DMS53 treated with DMSO at 0.1 percent for 48 hours (cell line): ENCODE measurements at regions not wholly inside any gene's neighbourhood (a gene's known extent, or its start where the extent isn't known, plus 50 kb on each side); places are given as distances from the start of the nearest gene placed in this dataset.
"Not testable (repeated sequence)": the region's sequence is repeated elsewhere in the genome, so short reads cannot be mapped to it uniquely, and the experiment has no call there.

Experiments
- DNase-seq: peaks from one replicate; lab custom pipeline; 2025; ENCODE audit not compliant: unreplicated experiment; lab: John Stamatoyannopoulos, UW

- peak; percentile 30 for DNase-seq
Observed at GRCh38 chr3:29176501-29176900, 104.4 kb upstream of the RBMS3 start.

- no peak for DNase-seq
Observed at GRCh38 chr3:29178809-29179793, 101.8 kb upstream of the RBMS3 start.

GRCh38 chr3:29181149-29181780, 99.6 kb upstream of the RBMS3 start:
- DNase-seq, result no peak

- no peak for DNase-seq
Observed at GRCh38 chr3:29181872-29182271, 99.0 kb upstream of the RBMS3 start.

- not testable (repeated sequence) for DNase-seq
Observed at GRCh38 chr3:29182828-29183227, 98.0 kb upstream of the RBMS3 start.

DNA sequence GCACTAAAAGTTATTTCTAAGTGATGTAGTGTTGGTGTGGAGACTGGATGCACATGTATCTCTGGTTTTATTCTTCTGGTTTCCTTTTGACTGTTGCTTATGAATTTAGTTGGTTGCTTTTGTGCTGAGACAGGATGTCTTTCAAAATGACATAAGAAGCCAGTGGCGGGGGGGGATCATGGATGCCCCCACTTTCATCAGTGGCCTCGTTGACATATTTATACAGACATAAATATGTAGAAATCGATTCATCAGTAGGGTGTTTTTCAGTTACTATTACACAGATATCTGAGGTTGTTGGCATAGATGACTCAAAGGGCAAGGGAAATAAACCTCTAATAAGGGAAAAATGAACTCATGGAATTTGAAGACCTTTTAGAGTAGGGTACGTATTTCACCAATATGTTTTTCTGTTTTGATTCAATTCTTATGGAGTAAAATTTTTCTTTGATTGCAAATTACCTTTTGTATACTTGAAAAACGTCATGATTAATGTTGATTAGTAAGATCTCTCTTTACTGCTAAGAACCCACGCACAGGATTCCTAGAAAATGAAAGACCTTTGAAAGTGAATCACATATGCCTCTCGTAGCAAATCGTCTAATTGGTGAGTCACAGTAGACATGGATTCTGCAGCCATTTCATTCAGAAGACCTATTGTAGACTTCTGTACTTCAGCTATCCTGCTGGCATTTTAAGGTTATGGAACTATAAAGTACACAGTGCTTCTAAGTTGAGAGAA, 97.4 kb upstream of the RBMS3 start:
- DNase-seq, result no peak

- DNase-seq, result no peak
Observed at GRCh38 chr3:29185706-29186105, 95.2 kb upstream of the RBMS3 start.

- DNase-seq, result no peak
Observed at GRCh38 chr3:29186131-29186599, 94.7 kb upstream of the RBMS3 start.

GRCh38 chr3:29186982-29187725, 93.7 kb upstream of the RBMS3 start:
- DNase-seq, result no peak

- no peak for DNase-seq
Observed at GRCh38 chr3:29189328-29189727, 91.5 kb upstream of the RBMS3 start.

DNA sequence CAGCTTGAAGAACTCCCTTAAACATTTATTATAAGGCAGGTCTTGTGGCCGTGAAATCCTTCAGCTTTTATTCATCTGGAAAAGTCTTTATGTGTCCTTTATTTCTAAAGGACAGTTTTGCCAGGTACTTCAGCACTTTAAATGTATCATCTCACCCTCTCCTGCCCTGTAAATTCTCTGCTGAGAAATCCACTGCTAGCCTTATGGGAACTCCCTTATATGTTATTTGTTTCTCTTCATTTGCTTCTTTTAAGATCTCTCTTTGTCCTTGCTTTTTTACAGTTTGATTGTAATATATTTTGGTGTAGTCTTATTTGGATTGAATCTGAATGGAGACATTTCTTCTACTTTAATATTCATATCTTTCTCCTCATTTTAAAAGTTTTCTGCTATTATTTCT, 86.7 kb upstream of the RBMS3 start:
- DNase-seq, result no peak

DNA sequence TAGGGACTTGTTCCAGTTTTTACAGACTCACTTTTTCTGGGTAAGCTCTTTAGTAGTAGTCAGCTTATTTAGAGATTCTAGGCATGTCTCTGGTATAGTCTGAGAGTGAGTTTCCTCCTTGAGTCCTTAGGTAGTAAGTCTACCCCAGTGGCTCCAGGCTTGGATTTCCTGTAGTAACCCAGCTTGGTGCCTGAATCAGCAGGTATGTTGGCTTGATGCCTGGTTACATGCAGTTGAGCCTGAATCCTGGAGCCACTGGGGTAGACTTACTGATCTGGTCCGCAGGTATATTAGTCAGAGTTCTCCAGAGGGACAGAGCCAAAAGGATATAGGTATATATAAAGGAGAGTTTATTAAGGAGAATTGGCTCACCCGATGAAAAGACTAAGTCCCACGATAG, 85.8 kb upstream of the RBMS3 start:
- DNase-seq, result no peak

DNA sequence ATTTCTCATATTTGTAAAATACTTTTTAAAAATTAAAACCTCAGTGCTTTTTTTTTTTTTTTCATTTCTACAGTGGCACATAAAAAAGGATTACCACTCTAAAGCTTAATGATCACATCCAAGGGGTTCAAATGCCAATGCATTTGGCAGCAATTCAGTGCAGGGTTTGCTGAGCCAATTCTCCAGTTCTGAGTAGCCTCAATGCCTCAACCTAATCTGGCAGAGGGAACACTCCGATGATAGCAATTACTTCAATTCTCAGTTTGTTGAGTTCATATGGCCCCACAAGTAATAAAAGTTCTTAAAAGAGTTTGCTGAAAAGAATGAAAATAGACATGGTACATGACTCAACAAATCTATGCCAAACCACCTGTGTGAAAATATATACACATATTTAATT, 79.3 kb upstream of the RBMS3 start:
- DNase-seq, result no peak

GRCh38 chr3:29202378-29202777, 78.5 kb upstream of the RBMS3 start:
- DNase-seq, result no peak

GRCh38 chr3:29203851-29204250, 77.0 kb upstream of the RBMS3 start:
- no peak for DNase-seq

GRCh38 chr3:29207427-29207826, 73.4 kb upstream of the RBMS3 start:
- DNase-seq, result no peak

GRCh38 chr3:29212789-29213433, 68.0 kb upstream of the RBMS3 start:
- DNase-seq, result no peak

DNA sequence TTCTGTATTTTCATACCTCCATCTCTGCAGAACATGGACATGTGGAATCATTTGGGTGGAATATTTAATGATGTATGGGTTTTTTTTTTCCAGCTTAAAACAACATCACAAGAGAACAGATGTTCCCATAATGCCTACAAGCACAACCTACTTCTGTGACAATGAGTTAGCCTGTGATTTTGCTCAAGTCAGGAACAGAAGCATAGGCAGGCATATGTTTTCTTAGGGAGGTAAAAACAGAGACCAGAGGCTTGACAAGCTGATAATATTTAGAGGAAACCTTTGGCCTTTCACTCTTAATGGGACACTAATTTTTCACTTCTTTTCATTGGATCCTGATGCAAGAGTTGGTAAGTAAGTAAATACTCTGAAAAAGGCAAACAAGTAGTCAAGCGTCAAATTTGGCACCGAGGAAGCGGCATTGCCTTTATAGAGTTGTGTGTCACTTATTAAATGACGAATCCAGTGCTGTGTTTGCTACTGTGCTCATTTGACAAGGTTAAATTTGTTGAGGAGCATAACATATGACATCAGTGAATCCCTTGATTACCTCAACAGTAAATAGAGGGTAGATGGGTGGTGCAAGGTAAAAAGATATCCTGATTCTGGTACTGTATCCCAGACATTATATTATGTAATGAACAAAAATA, 66.7 kb upstream of the RBMS3 start:
- no peak for DNase-seq

- no peak for DNase-seq
Observed at GRCh38 chr3:29215948-29216347, 64.9 kb upstream of the RBMS3 start.

DNA sequence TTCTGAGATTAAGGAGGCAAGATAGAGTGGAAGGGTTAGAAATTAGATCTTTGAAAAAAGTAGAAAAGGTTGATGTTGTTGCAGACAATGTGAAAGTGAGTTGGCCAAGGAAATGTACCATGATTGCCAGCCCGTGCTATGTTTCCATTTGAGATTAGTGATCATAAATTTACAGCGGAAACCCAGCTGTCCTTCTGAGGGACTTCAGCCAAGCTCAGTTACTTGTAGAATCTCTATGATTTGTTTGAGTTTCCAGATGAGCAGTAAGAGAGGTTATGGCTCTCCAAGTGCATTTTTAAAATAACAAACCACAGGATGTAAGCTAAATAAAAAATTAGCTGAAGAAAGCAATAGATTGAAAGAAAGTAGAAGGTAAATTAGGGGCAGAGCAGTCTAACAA, 54.2 kb upstream of the RBMS3 start:
- DNase-seq, result no peak
